Omental fat pad (tissue), 3 donors: ENCODE measurements at regions not wholly inside any gene's neighbourhood (a gene's known extent, or its start where the extent isn't known, plus 50 kb on each side); places are given as distances from the start of the nearest gene placed in this dataset.

Experiments used
- ATAC-seq: fragments of 150-250 bp; one replicate; pipeline ENCODE4 v1.9.1; 2016; ENCODE audit warnings: mild to moderate bottlenecking, moderate library complexity; ENCODE audit not compliant: low FRiP score
- DNase-seq: peaks from one replicate; pipeline ENCODE4 v3.0.0-alpha.2; 2019; ENCODE audit warnings: low spot score
- TF ChIP-seq, protein P1 (sequence below), 3 donors: fragments of 450-650 bp; IDR thresholded peaks; one replicate each; pipeline ENCODE4 v1.5.1; 2016 to 2017; ENCODE audit warnings: antibody characterized with exemption in 3 of 3, mild to moderate bottlenecking in 3 of 3, moderate library complexity in 2 of 3

DNA sequence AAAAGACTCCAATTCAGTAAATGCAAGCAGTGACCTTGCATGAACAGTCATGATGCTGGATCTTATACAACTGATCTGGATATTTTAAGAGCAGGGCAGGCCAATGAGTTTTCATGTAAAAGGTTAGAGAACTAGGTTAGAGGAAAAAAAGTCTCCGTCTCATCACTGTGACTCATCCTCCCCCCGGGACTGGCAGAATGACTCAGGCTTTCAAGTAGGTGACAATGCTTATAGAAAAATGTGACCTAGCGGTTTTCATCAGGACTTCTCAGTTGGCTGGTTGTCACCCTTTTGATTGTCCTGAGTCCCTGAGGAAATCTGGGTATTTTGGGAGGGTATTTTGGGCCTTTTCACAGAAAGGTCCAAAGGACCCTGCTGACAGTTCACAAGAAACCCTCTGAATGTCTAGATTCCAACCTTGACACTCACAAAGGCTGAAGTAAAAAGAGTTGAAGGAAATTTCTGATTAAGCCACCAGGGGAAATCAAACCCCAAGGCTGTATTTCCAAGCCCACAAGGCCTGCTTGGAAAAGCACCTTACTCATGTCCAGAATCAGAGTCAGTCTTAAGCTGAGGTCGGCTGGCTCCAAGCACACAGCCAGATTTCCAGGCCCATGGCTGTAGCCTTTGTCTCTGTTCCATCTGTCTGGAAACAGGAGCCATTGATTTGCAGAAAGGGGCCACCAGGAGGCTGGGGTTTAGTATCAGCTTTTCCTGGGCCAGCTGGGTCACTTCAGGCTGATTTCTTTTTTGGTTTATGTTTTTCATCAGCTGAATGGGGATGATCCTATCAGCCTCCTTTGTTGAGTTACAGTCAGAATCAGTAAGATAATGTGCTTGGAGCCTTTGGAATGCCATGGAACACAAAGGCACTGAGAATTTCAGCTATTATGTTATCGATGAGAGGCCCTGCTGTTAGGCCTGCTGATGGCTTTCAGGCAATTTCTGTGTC is 226.4 kb upstream of the HABP2 start:
- ATAC-seq, result peak; percentile 72
- peak; percentile 78 for DNase-seq
- TF ChIP-seq, protein P1, sequence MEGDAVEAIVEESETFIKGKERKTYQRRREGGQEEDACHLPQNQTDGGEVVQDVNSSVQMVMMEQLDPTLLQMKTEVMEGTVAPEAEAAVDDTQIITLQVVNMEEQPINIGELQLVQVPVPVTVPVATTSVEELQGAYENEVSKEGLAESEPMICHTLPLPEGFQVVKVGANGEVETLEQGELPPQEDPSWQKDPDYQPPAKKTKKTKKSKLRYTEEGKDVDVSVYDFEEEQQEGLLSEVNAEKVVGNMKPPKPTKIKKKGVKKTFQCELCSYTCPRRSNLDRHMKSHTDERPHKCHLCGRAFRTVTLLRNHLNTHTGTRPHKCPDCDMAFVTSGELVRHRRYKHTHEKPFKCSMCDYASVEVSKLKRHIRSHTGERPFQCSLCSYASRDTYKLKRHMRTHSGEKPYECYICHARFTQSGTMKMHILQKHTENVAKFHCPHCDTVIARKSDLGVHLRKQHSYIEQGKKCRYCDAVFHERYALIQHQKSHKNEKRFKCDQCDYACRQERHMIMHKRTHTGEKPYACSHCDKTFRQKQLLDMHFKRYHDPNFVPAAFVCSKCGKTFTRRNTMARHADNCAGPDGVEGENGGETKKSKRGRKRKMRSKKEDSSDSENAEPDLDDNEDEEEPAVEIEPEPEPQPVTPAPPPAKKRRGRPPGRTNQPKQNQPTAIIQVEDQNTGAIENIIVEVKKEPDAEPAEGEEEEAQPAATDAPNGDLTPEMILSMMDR (IDR thresholded peaks at IDR 0.05), result no peak

DNA sequence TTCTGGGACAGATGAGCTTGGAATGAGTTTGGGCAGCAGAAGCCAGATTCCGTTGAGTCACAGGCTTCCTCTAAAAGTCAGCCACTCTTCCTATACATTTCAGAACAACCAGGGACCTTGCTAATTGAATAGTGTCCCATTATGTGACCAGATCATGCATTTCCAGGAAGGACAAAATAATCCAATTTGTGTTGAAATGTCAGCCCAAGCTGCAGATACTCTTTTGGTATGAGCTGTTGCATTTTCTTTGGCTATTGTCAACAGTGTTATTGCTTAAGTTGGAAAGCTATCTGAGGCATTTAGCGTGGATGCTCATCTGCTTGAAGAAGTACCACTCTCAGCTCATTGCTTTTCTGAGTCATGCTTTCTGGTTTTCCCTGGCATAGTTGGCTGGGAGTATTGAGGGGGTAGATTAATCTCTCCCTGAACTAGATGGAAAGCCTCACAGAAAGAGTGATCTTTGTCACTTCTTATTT is 223.7 kb upstream of the HABP2 start:
- no peak for DNase-seq
- peak; percentile 70 for ATAC-seq
- TF ChIP-seq, protein P1 (IDR thresholded peaks at IDR 0.05), result no peak

DNA sequence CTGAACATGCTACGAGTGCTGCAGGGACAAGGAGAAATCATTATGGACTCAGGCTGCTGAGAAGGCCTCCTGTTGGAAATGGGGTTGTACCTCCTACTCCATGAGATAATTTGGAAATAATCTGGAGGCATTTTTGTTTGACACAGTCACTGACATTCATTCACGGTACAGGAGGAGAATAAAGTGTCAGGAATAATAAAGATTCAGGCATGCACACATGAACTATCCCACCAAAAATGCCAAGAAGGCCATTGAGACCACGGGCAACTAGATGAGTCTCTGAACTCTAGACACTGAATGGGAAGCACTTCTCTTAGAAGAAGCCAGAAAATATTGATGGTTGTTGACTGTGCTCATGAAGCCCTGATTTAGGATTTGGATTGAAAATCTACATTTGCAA is 220.9 kb upstream of the HABP2 start:
- TF ChIP-seq, protein P1 (IDR thresholded peaks at IDR 0.05), result no peak
- ATAC-seq (no peak), DNase-seq (no peak)

DNA sequence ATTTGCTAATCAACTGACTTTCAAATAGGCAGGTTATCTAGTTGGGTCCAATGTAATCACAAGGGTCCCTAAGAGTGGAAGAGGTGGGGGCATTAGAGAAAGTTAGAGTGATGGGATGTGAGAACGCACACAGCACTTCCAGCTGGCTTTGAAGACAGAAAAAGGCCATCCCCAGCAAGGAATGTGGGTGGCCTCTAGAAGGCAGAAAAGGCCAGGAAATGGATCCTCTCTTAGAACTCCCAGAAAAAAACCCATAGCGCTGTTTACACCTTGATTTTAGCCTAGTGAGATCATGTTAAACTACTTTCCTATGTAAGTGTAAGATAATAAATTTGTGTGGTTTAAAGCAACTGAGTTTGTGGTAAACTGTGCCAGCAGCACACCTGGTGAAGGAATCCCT is 219.5 kb upstream of the HABP2 start:
- ATAC-seq (no peak), DNase-seq (no peak)
- TF ChIP-seq, protein P1 (IDR thresholded peaks at IDR 0.05), result no peak

DNA sequence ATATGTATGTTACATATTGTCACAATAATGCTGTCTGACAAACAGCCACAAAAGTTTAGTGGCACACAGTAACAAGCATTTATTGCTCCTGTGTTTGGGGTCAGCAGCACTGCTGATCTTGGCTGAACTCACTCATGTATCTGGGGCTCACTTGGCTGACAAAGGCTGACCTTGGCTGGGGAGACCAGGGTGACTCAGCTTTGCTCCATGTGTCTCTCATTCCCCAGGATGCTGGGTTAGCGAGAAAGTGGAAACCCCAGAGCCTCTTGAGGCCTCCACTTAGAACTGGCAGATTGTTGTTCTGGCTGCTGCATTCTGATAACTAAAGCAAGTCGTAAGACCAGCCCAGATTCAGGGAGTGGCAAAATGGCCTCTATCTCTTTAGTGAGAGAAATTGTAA is 217.3 kb upstream of the HABP2 start:
- DNase-seq (no peak), ATAC-seq (no peak)
- TF ChIP-seq, protein P1 (IDR thresholded peaks at IDR 0.05), result no peak

DNA sequence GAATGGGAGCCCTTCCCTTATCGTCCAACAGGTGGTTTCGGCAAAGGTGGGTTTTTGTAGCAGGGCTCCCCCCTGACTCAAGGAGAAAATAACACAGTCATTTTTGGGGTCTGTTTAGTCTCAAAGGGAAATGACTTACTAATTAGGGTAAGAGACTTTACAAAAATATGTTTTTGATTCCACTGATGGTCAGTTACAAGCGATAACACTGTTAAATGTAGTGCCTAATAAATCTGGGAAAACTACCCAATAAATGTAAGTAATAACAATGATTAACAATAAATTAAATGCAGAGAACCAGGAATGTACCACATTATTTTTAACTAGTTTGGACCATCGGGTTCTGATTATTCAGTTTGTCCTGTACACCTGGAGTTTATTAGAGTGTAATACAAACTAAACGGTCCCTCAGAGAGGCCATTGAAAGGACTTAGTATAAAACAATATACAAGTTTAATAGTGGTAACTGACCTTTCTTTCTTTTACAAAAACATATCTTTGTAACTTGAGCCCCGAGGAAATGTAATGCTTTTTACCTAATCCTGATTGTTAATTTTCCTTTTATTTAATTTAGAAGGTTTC is 216.2 kb upstream of the HABP2 start:
- TF ChIP-seq, protein P1 (IDR thresholded peaks at IDR 0.05), result no peak
- ATAC-seq (no peak), DNase-seq (no peak)
